ENCODE measurements at regions not wholly inside any gene's neighbourhood (a gene's known extent, or its start where the extent isn't known, plus 50 kb on each side); places are given as distances from the start of the nearest gene placed in this dataset.

GRCh38 chr15:88990185-88990679, 77.1 kb upstream of the MFGE8 start:
- ATAC-seq (ENCODE audit: insufficient number of reproducible peaks, low FRiP score, low read depth): no peak
- Histone ChIP-seq H3K27ac (no peak overlapping the region), H3K4me3 (no peak overlapping the region), H3K9me3 (no peaks in the 10 kb centered on the region), H3K27me3 (replicated peaks; ENCODE audit: insufficient read depth) (no peaks in the 10 kb centered on the region), H3K4me1 (ENCODE audit: control insufficient read depth in 1 of 2, low read depth in 2 of 2) (no peaks in the 10 kb centered on the region), H3K36me3 (no peaks in the 10 kb centered on the region)
- TF ChIP-seq, protein P1, sequence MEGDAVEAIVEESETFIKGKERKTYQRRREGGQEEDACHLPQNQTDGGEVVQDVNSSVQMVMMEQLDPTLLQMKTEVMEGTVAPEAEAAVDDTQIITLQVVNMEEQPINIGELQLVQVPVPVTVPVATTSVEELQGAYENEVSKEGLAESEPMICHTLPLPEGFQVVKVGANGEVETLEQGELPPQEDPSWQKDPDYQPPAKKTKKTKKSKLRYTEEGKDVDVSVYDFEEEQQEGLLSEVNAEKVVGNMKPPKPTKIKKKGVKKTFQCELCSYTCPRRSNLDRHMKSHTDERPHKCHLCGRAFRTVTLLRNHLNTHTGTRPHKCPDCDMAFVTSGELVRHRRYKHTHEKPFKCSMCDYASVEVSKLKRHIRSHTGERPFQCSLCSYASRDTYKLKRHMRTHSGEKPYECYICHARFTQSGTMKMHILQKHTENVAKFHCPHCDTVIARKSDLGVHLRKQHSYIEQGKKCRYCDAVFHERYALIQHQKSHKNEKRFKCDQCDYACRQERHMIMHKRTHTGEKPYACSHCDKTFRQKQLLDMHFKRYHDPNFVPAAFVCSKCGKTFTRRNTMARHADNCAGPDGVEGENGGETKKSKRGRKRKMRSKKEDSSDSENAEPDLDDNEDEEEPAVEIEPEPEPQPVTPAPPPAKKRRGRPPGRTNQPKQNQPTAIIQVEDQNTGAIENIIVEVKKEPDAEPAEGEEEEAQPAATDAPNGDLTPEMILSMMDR (IDR thresholded peaks at IDR 0.05): no peak
- no peak for DNase-seq (ENCODE audit: low spot score)

GRCh38 chr15:88992216-88992615, 79.0 kb upstream of the MFGE8 start:
- Histone ChIP-seq H3K27me3 (replicated peaks; ENCODE audit: insufficient read depth) (no peaks in the 10 kb centered on the region), H3K4me1 (ENCODE audit: control insufficient read depth in 1 of 2, low read depth in 2 of 2) (no peaks in the 10 kb centered on the region), H3K27ac (no peak overlapping the region), H3K36me3 (no peaks in the 10 kb centered on the region), H3K9me3 (no peaks in the 10 kb centered on the region), H3K4me3 (no peak overlapping the region)
- TF ChIP-seq, protein P1 (IDR thresholded peaks at IDR 0.05): no peak
- DNase-seq (ENCODE audit: low spot score) (no peak), ATAC-seq (ENCODE audit: insufficient number of reproducible peaks, low FRiP score, low read depth) (no peak)

GRCh38 chr15:88992912-88993376, 79.8 kb upstream of the MFGE8 start:
- no peaks in the 10 kb centered on the region for H3K27me3 ChIP-seq (replicated peaks; ENCODE audit: insufficient read depth)
- H3K27ac ChIP-seq: no peak overlapping the region
- H3K4me3 ChIP-seq: no peak overlapping the region
- H3K4me1 ChIP-seq (ENCODE audit: control insufficient read depth in 1 of 2, low read depth in 2 of 2): no peaks in the 10 kb centered on the region
- DNase-seq (ENCODE audit: low spot score) (no peak), ATAC-seq (ENCODE audit: insufficient number of reproducible peaks, low FRiP score, low read depth) (no peak)
- H3K36me3 ChIP-seq: no peaks in the 10 kb centered on the region
- TF ChIP-seq, protein P1 (IDR thresholded peaks at IDR 0.05): no peak
- H3K9me3 ChIP-seq: no peaks in the 10 kb centered on the region

DNA sequence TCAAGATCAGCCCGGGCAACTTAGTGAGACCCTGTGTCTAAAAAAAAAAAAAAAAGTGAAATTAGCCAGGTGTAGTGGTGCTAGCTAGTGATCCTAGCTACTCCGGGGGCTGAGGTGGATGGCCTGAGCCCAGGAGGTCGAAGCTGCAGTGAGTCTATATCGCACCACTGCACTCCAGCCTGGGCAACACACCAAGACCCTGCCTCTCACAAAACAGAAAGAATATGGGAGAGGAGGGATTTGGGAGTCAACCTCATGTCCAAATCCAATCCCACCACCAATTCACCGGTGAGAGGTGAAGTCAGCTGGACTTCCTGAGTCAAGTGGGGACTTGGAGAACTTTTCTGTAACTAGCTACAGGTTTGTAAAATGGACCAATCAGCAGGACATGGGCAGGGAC, 80.5 kb upstream of the MFGE8 start:
- no peaks in the 10 kb centered on the region for H3K4me1 ChIP-seq (ENCODE audit: control insufficient read depth in 1 of 2, low read depth in 2 of 2)
- ATAC-seq (ENCODE audit: insufficient number of reproducible peaks, low FRiP score, low read depth) (no peak), DNase-seq (ENCODE audit: low spot score) (no peak)
- no peak overlapping the region for H3K4me3 ChIP-seq
- no peaks in the 10 kb centered on the region for H3K36me3 ChIP-seq
- H3K27ac ChIP-seq: no peak overlapping the region
- no peaks in the 10 kb centered on the region for H3K9me3 ChIP-seq
- H3K27me3 ChIP-seq (replicated peaks; ENCODE audit: insufficient read depth): no peaks in the 10 kb centered on the region
- TF ChIP-seq, protein P1 (IDR thresholded peaks at IDR 0.05): no peak

DNA sequence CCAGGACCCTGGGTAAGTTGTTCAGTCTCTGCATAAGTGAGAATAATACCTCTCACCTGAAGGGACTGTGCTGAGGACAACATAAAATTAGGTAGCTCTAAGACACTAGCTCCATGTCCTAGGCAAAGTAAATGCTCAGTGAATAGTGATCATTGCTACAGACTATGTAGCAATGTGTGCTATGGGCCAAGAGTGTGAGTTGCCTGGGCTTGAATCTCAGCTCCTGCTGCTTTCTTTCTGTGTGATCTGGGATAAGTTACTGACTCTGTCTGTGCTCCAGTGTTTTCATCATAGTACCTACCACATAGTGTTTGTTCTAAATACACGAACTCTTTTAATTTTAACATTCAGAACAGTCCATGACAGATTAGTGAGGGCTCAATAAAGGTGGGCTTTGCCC, 81.1 kb upstream of the MFGE8 start:
- ATAC-seq (ENCODE audit: insufficient number of reproducible peaks, low FRiP score, low read depth) (no peak), DNase-seq (ENCODE audit: low spot score) (no peak)
- H3K4me1 ChIP-seq (ENCODE audit: control insufficient read depth in 1 of 2, low read depth in 2 of 2): no peaks in the 10 kb centered on the region
- H3K27ac ChIP-seq: no peak overlapping the region
- no peak overlapping the region for H3K4me3 ChIP-seq
- no peaks in the 10 kb centered on the region for H3K27me3 ChIP-seq (replicated peaks; ENCODE audit: insufficient read depth)
- TF ChIP-seq, protein P1 (IDR thresholded peaks at IDR 0.05): no peak
- no peaks in the 10 kb centered on the region for H3K9me3 ChIP-seq
- no peaks in the 10 kb centered on the region for H3K36me3 ChIP-seq
